IMR-90 (cell line): ENCODE measurements at regions not wholly inside any gene's neighbourhood (a gene's known extent, or its start where the extent isn't known, plus 50 kb on each side); places are given as distances from the start of the nearest gene placed in this dataset.

Source experiments
- ATAC-seq: fragments of 200-7000 bp; cut with Tn5 transposase; 2 replicates; pipeline ENCODE4 v1.9.1; 2020; ENCODE audit warnings: low read depth, mild to moderate bottlenecking, moderate library complexity
- BruUV-seq: library from RNA; stranded (reverse); fragments of 400-500 nt; replicated peaks from 2 replicates; lab custom pipeline; 2021; lab: Mats Ljungman, UMichigan
- CTCF ChIA-PET: fragments of 300-600 bp; formaldehyde crosslinking; extraction: SDS; loops from one replicate; lab custom pipeline; 2021; ENCODE audit warnings: antibody characterized with exemption; lab: Yijun Ruan, JAX
- POLR2A ChIA-PET: fragments of 300-600 bp; sonication (Branson Sonifier 250); formaldehyde crosslinking; loops from one replicate; lab custom pipeline; 2022; ENCODE audit warnings: antibody characterized with exemption; ENCODE audit not compliant: unreplicated experiment; lab: Charles Lee
- DNase-seq: peaks from one replicate; pipeline ENCODE4 v3.0.0; 2013
- H2AFZ ChIP-seq: replicated peaks from 2 replicates; pipeline ENCODE3; 2013; ENCODE audit warnings: low read length, mild to moderate bottlenecking; ENCODE audit not compliant: poor library complexity
- H2AK5ac ChIP-seq: 2 replicates; pipeline ENCODE4 v1.6.1; 2013; ENCODE audit warnings: low read depth, low read length, inconsistent platforms
- H2AK9ac ChIP-seq: replicated peaks from 2 replicates; pipeline ENCODE3; 2013; ENCODE audit warnings: mild to moderate bottlenecking, low read depth, low read length, moderate library complexity; ENCODE audit not compliant: poor library complexity
- H2BK120ac ChIP-seq: 2 replicates; pipeline ENCODE4 v1.6.1; 2013; ENCODE audit warnings: low read depth, low read length, inconsistent platforms
- H2BK15ac ChIP-seq: 3 replicates; pipeline ENCODE4 v1.6.1; 2013; ENCODE audit warnings: low read depth, low read length, inconsistent platforms
- H2BK20ac ChIP-seq: 2 replicates; pipeline ENCODE4 v1.6.1; 2013; ENCODE audit warnings: low read depth, mild to moderate bottlenecking, inconsistent platforms, low read length, moderate library complexity
- H2BK5ac ChIP-seq: 2 replicates; pipeline ENCODE4 v1.6.1; 2013; ENCODE audit warnings: mild to moderate bottlenecking, low read depth, low read length, inconsistent platforms; ENCODE audit not compliant: poor library complexity, severe bottlenecking
- H3K14ac ChIP-seq: replicated peaks from 2 replicates; pipeline ENCODE4 v1.6.1; 2013; ENCODE audit warnings: low read depth, low read length, inconsistent platforms
- H3K18ac ChIP-seq: 2 replicates; pipeline ENCODE4 v1.6.1; 2013; ENCODE audit warnings: low read depth, low read length, control low read depth
- H3K23ac ChIP-seq: 2 replicates; pipeline ENCODE4 v1.6.1; 2013; ENCODE audit warnings: low read depth, low read length, inconsistent platforms
- H3K27ac ChIP-seq: 2 replicates; pipeline ENCODE4 v1.5.1; 2013; ENCODE audit warnings: mild to moderate bottlenecking, control low read depth, low read length; ENCODE audit not compliant: insufficient read depth
- H3K27me3 ChIP-seq: 2 replicates; pipeline ENCODE4 v1.6.1; 2013; ENCODE audit warnings: low read length; ENCODE audit not compliant: control insufficient read depth, insufficient read depth
- H3K36me3 ChIP-seq: 2 replicates; pipeline ENCODE4 v1.6.1; 2013; ENCODE audit warnings: low read length, mixed read lengths; ENCODE audit not compliant: control insufficient read depth, insufficient read depth
- H3K4ac ChIP-seq: 2 replicates; pipeline ENCODE4 v1.6.1; 2013; ENCODE audit warnings: low read depth, low read length, inconsistent platforms
- H3K4me1 ChIP-seq: 2 replicates; pipeline ENCODE4 v1.6.1; 2013; ENCODE audit warnings: low read length, mixed read lengths; ENCODE audit not compliant: control insufficient read depth, insufficient read depth
- H3K4me2 ChIP-seq: 2 replicates; pipeline ENCODE4 v1.6.1; 2013; ENCODE audit warnings: low read depth, mild to moderate bottlenecking, control low read depth, low read length, moderate library complexity
- H3K4me3 ChIP-seq: 2 replicates; pipeline ENCODE4 v1.5.1; 2013; ENCODE audit warnings: low read depth, mild to moderate bottlenecking, control low read depth, low read length, moderate library complexity; ENCODE audit not compliant: insufficient read depth
- H3K56ac ChIP-seq: 2 replicates; pipeline ENCODE4 v1.6.1; 2013; ENCODE audit warnings: low read length, inconsistent platforms; ENCODE audit not compliant: insufficient read depth; ENCODE audit errors: extremely low read depth
- H3K79me1 ChIP-seq, 2 experiments: 2 replicates each; pipeline ENCODE4 v1.6.1; 2013; ENCODE audit warnings: low read length in 2 of 2, inconsistent platforms in 1 of 2, low read depth in 1 of 2
- H3K9ac ChIP-seq: 2 replicates; pipeline ENCODE4 v1.6.1; 2013; ENCODE audit warnings: low read depth, low read length, control low read depth
- H3K9me1 ChIP-seq: 2 replicates; pipeline ENCODE4 v1.6.1; 2013; ENCODE audit warnings: low read length, inconsistent platforms; ENCODE audit not compliant: insufficient read depth
- H3K9me3 ChIP-seq: 2 replicates; pipeline ENCODE4 v1.6.1; 2013; ENCODE audit warnings: low read length; ENCODE audit not compliant: control insufficient read depth, insufficient read depth
- H4K20me1 ChIP-seq: 2 replicates; pipeline ENCODE4 v1.6.1; 2013; ENCODE audit warnings: low read length, inconsistent platforms; ENCODE audit not compliant: insufficient read depth
- H4K5ac ChIP-seq: 2 replicates; pipeline ENCODE4 v1.6.1; 2013; ENCODE audit warnings: mild to moderate bottlenecking, low read depth, low read length, control low read depth
- H4K8ac ChIP-seq, 2 experiments: 2 replicates each; pipeline ENCODE4 v1.6.1; 2013; ENCODE audit warnings: low read depth in 2 of 2, low read length in 2 of 2, control low read depth in 1 of 2, inconsistent platforms in 1 of 2
- H4K91ac ChIP-seq: 2 replicates; pipeline ENCODE4 v1.6.1; 2013; ENCODE audit warnings: low read depth, low read length, inconsistent platforms; ENCODE audit not compliant: insufficient read depth
- BHLHE40 ChIP-seq: fragments of 150-350 bp; IDR thresholded peaks from 2 replicates; pipeline ENCODE4 v1.6.1; 2016; ENCODE audit warnings: mild to moderate bottlenecking, low read depth, low read length
- CEBPB ChIP-seq: IDR thresholded peaks from 2 replicates; pipeline ENCODE4 v1.6.1; 2012; ENCODE audit warnings: low read depth, low read length, improper control_type of control experiment
- CHD1 ChIP-seq: IDR thresholded peaks from 2 replicates; pipeline ENCODE4 v1.6.1; 2012; ENCODE audit warnings: low read depth, low read length, improper control_type of control experiment
- FOS ChIP-seq: fragments of 150-350 bp; IDR thresholded peaks from 2 replicates; pipeline ENCODE4 v1.6.1; 2016; ENCODE audit warnings: low read depth, low read length
- MAFK ChIP-seq: IDR thresholded peaks from 2 replicates; pipeline ENCODE4 v1.6.1; 2012; ENCODE audit warnings: low read depth, low read length, improper control_type of control experiment
- MXI1 ChIP-seq: IDR thresholded peaks from 2 replicates; pipeline ENCODE4 v1.6.1; 2012; ENCODE audit warnings: low read depth, mild to moderate bottlenecking, low read length, moderate library complexity, borderline replicate concordance
- POLR2A ChIP-seq: IDR thresholded peaks from 2 replicates; pipeline ENCODE4 v1.6.1; 2012; ENCODE audit warnings: mild to moderate bottlenecking, low read depth, low read length
- RAD21 ChIP-seq: IDR thresholded peaks from 2 replicates; pipeline ENCODE4 v1.6.1; 2012; ENCODE audit warnings: low read length, improper control_type of control experiment
- RCOR1 ChIP-seq: IDR thresholded peaks from 2 replicates; pipeline ENCODE4 v1.6.1; 2012; ENCODE audit warnings: mild to moderate bottlenecking, low read length, improper control_type of control experiment; ENCODE audit not compliant: insufficient replicate concordance
- RFX5 ChIP-seq: IDR thresholded peaks from 2 replicates; pipeline ENCODE4 v1.8.0; 2012; ENCODE audit warnings: low read depth, mild to moderate bottlenecking, low read length, moderate library complexity
- SMC3 ChIP-seq: fragments of 150-350 bp; IDR thresholded peaks from 2 replicates; pipeline ENCODE4 v1.6.1; 2016; ENCODE audit warnings: low read depth, mild to moderate bottlenecking, antibody characterized with exemption, low read length, moderate library complexity
- WGBS, 2 experiments: methylation state at CpG; one replicate each; pipeline versions ENCODE4 v1.1.5 to v1.1.7; 2013; ENCODE audit warnings: missing lambda C conversion rate in 2 of 2; ENCODE audit not compliant: insufficient read length in 1 of 2; ENCODE audit errors: extremely low coverage in 2 of 2; 5-methylcytosine and 5-hydroxymethylcytosine counted together
- dilution Hi-C: fragments of 300-500 bp; cut with HindIII; formaldehyde crosslinking; loops from one replicate; pipeline ENCODE4 v1.14.3; 2018; ENCODE audit warnings: low sequenced_read_pairs; ENCODE audit not compliant: unreplicated experiment
- in situ Hi-C: fragments of 300-500 bp; cut with MboI; formaldehyde crosslinking; loops from 3 replicates; pipeline ENCODE4 v1.14.3; 2019; ENCODE audit warnings: low sequenced_read_pairs, inconsistent platforms, mixed read lengths
- intact Hi-C: fragments of 100-400 bp; cut with micrococcal nuclease; formaldehyde crosslinking; loops from 2 replicates; pipeline ENCODE4 v1.10.0; 2022
- TF ChIP-seq, protein P1 (sequence below): conservative IDR thresholded peaks from 2 replicates; pipeline ENCODE4 v1.5.1; 2012; ENCODE audit warnings: mild to moderate bottlenecking, low read depth, low read length, improper control_type of control experiment
- TF ChIP-seq, protein P2 (sequence below): fragments of 150-350 bp; IDR thresholded peaks from 2 replicates; pipeline ENCODE4 v1.6.1; 2017; ENCODE audit warnings: mild to moderate bottlenecking, antibody characterized with exemption, low read length, low read depth
- TF ChIP-seq, protein P3 (sequence below): fragments of 150-350 bp; IDR thresholded peaks from 2 replicates; pipeline ENCODE4 v1.6.1; 2016; ENCODE audit warnings: low read depth, mild to moderate bottlenecking, low read length, moderate library complexity, borderline replicate concordance

DNA sequence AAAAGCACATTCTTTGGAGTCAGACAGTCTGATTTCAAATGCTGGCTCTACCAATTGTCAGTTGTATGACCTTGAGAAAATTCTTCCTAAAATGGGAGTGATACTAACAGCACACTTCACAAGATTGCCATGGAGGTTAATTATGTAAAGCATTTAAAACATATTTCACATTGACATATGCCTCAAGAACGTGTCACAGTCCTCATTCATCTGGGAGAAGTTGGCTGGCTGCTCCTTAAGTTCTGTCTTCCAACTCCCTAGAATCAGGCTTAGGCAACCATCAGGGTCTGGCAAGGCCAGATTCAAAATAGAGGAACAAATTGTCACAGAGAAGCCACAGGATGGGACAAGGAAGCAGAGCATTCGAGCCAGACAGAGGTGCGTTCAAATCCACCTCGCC is 228.0 kb upstream of the RND3 start:
- Histone ChIP-seq H4K8ac (no peak overlapping the region), H2BK5ac (no peak overlapping the region), H3K9ac (no peak overlapping the region), H3K36me3 (no peaks in the 10 kb centered on the region), H2AFZ (peak overlapping the region; percentile 28), H2AK5ac (no peak overlapping the region), H3K4me2 (no peak overlapping the region), H2AK9ac (no peak overlapping the region), H3K4ac (peak overlapping the region; percentile 23; the same call in 1 of the 2 replicates), H3K79me1 (no peaks in the 10 kb centered on the region), H4K5ac (peak overlapping the region; percentile 49), H3K18ac (peak overlapping the region; percentile 38), H3K9me1 (no peaks in the 10 kb centered on the region), H2BK20ac (no peak overlapping the region), H3K27ac (peak overlapping the region; percentile 5; the same call in 1 of the 2 replicates), H3K9me3 (no peaks in the 10 kb centered on the region), H4K20me1 (no peaks in the 10 kb centered on the region), H2BK120ac (no peak overlapping the region), H3K4me1 (peaks cover 3% of the 10 kb centered on the region; the same call in 1 of the 2 replicates), H3K23ac (no peak overlapping the region), H3K4me3 (no peak overlapping the region), H3K14ac (no peak overlapping the region), H4K91ac (no peak overlapping the region), H2BK15ac (0 out of 3 replicates have a peak overlapping the region, but pooled peaks have one; percentile 36), H3K56ac (no peak overlapping the region), H3K27me3 (no peaks in the 10 kb centered on the region)
- dilution Hi-C loops (no loop called here), in situ Hi-C loops (no loop called here), intact Hi-C loops (loop anchor here (10.0 kb wide), 1 partner anchor 319 kb away; no protein-coding TSS in a partner anchor)
- TF ChIP-seq FOS: no peak
- no peak for TF ChIP-seq RFX5
- TF ChIP-seq, protein P1, sequence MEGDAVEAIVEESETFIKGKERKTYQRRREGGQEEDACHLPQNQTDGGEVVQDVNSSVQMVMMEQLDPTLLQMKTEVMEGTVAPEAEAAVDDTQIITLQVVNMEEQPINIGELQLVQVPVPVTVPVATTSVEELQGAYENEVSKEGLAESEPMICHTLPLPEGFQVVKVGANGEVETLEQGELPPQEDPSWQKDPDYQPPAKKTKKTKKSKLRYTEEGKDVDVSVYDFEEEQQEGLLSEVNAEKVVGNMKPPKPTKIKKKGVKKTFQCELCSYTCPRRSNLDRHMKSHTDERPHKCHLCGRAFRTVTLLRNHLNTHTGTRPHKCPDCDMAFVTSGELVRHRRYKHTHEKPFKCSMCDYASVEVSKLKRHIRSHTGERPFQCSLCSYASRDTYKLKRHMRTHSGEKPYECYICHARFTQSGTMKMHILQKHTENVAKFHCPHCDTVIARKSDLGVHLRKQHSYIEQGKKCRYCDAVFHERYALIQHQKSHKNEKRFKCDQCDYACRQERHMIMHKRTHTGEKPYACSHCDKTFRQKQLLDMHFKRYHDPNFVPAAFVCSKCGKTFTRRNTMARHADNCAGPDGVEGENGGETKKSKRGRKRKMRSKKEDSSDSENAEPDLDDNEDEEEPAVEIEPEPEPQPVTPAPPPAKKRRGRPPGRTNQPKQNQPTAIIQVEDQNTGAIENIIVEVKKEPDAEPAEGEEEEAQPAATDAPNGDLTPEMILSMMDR: no peak
- no peak for TF ChIP-seq POLR2A
- TF ChIP-seq, protein P2, sequence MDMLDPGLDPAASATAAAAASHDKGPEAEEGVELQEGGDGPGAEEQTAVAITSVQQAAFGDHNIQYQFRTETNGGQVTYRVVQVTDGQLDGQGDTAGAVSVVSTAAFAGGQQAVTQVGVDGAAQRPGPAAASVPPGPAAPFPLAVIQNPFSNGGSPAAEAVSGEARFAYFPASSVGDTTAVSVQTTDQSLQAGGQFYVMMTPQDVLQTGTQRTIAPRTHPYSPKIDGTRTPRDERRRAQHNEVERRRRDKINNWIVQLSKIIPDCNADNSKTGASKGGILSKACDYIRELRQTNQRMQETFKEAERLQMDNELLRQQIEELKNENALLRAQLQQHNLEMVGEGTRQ: no peak
- TF ChIP-seq, protein P3, sequence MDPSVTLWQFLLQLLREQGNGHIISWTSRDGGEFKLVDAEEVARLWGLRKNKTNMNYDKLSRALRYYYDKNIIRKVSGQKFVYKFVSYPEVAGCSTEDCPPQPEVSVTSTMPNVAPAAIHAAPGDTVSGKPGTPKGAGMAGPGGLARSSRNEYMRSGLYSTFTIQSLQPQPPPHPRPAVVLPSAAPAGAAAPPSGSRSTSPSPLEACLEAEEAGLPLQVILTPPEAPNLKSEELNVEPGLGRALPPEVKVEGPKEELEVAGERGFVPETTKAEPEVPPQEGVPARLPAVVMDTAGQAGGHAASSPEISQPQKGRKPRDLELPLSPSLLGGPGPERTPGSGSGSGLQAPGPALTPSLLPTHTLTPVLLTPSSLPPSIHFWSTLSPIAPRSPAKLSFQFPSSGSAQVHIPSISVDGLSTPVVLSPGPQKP: no peak
- no peak for TF ChIP-seq SMC3
- no peak for TF ChIP-seq CHD1
- no peak for TF ChIP-seq RCOR1
- no peak for TF ChIP-seq RAD21
- no peak for TF ChIP-seq MXI1
- no peak for TF ChIP-seq CEBPB
- TF ChIP-seq BHLHE40: no peak
- no peak for TF ChIP-seq MAFK
- ATAC-seq (no peak), DNase-seq (no peak)
- WGBS, 2 experiments: no CpG with 5 or more reads among the region's 4 CpGs
- BruUV-seq: no TSS peak
- CTCF ChIA-PET: no interaction called here
- POLR2A ChIA-PET: no interaction called here
